A549 (cell line): ENCODE measurements at regions not wholly inside any gene's neighbourhood (a gene's known extent, or its start where the extent isn't known, plus 50 kb on each side); places are given as distances from the start of the nearest gene placed in this dataset.

Experiments used
- ATAC-seq, 2 experiments: fragments of 200-7000 bp in 1 of 2; fragments of >200 bp in 1 of 2; cut with Nextera tagmentation in 1 of 2; cut with Tn5 transposase in 1 of 2; 3 replicates each; pipeline versions ENCODE4 v1.8.0 to v1.9.1; 2018 to 2020; ENCODE audit warnings: mild to moderate bottlenecking in 1 of 2, moderate library complexity in 1 of 2
- CTCF ChIA-PET: fragments of 300-600 bp; sonication (Branson Sonifier 250); formaldehyde crosslinking; extraction: SDS; loops from one replicate; lab custom pipeline; 2021; ENCODE audit warnings: antibody characterized with exemption, inconsistent platforms; lab: Yijun Ruan, JAX
- POLR2A ChIA-PET: fragments of 350-600 bp; formaldehyde crosslinking; extraction: SDS; loops from one replicate; lab custom pipeline; 2021; ENCODE audit warnings: antibody characterized with exemption, inconsistent platforms; lab: Yijun Ruan, JAX
- DNase-seq, 2 experiments: peaks; one replicate each; pipeline versions ENCODE4 v3.0.0 to v3.0.0-alpha.2; 2011 to 2016; ENCODE audit warnings: low read depth in 1 of 2, low spot score in 1 of 2
- FAIRE-seq: peaks from 2 replicates; lab custom pipeline; 2011; peaks lifted over from hg19 to GRCh38; lab: Jason Lieb, UNC
- H3K27ac ChIP-seq, 2 experiments: fragments of >200 bp; sonication (Bioruptor Twin); formaldehyde crosslinking; 3 replicates each; pipeline ENCODE4 v1.5.1; 2016 to 2017
- H3K4me1 ChIP-seq: fragments of >200 bp; sonication (Bioruptor Twin); formaldehyde crosslinking; 3 replicates; pipeline ENCODE4 v1.6.1; 2016
- H3K4me2 ChIP-seq: fragments of >200 bp; sonication (Bioruptor Twin); formaldehyde crosslinking; 3 replicates; pipeline ENCODE4 v1.6.1; 2016
- H3K4me3 ChIP-seq: fragments of >200 bp; sonication (Bioruptor Twin); formaldehyde crosslinking; 3 replicates; pipeline ENCODE4 v1.5.1; 2016
- H3K9me3 ChIP-seq: fragments of >200 bp; sonication (Bioruptor Twin); formaldehyde crosslinking; 3 replicates; pipeline ENCODE4 v1.6.1; 2016
- BCL3 ChIP-seq: fragments of >200 bp; sonication (Bioruptor Twin); formaldehyde crosslinking; IDR thresholded peaks from 3 replicates; pipeline ENCODE4 v1.6.1; 2016
- BHLHE40 ChIP-seq: IDR thresholded peaks from 2 replicates; pipeline ENCODE4 v1.6.1; 2012; ENCODE audit warnings: low read depth, low read length, inconsistent platforms
- CBX2 ChIP-seq: fragments of 200-600 bp; sonication (generic); IDR thresholded peaks from 2 replicates; pipeline ENCODE4 v1.6.1; 2016; ENCODE audit warnings: low read depth, mild to moderate bottlenecking, borderline replicate concordance
- CBX8 ChIP-seq: fragments of 200-600 bp; sonication (generic); IDR thresholded peaks from 2 replicates; pipeline ENCODE4 v1.6.1; 2016
- CEBPB ChIP-seq, 2 experiments: fragments of >200 bp in 1 of 2; sonication (Bioruptor Twin) in 1 of 2; formaldehyde crosslinking in 1 of 2; IDR thresholded peaks; 2 replicates each; pipeline ENCODE4 v1.6.1; 2012 to 2016
- CHD4 ChIP-seq: fragments of 200-600 bp; sonication (generic); IDR thresholded peaks from 2 replicates; pipeline ENCODE4 v1.6.1; 2016; ENCODE audit warnings: antibody characterized with exemption, mild to moderate bottlenecking, borderline replicate concordance
- E2F6 ChIP-seq: IDR thresholded peaks from 2 replicates; pipeline ENCODE4 v1.6.1; 2012; ENCODE audit warnings: low read depth, borderline replicate concordance
- ELK1 ChIP-seq: fragments of 150-350 bp; IDR thresholded peaks from 2 replicates; pipeline ENCODE4 v1.6.1; 2014; ENCODE audit warnings: low read depth, mild to moderate bottlenecking, low read length
- EP300 ChIP-seq, 2 experiments: fragments of >200 bp; sonication (Bioruptor Twin); formaldehyde crosslinking; IDR thresholded peaks; 2 replicates in 1 of 2; 3 replicates in 1 of 2; pipeline ENCODE4 v1.6.1; 2016 to 2017
- HEYL ChIP-seq: fragments of 250-450 bp; sonication (Bioruptor Pico); IDR thresholded peaks from 2 replicates; pipeline ENCODE4 v1.8.0; 2021; ENCODE audit warnings: mild to moderate bottlenecking, moderate library complexity
- HMGXB4 ChIP-seq: fragments of 250-450 bp; sonication (Bioruptor Pico); IDR thresholded peaks from 2 replicates; pipeline ENCODE4 v1.5.0; 2021; ENCODE audit warnings: mild to moderate bottlenecking, moderate library complexity, borderline replicate concordance
- HOXB13 ChIP-seq: fragments of 250-450 bp; sonication (Bioruptor Pico); IDR thresholded peaks from 2 replicates; pipeline ENCODE4 v1.5.0; 2020; ENCODE audit warnings: low read depth, mild to moderate bottlenecking, moderate library complexity
- HOXB5 ChIP-seq: fragments of 250-450 bp; sonication (Bioruptor Pico); IDR thresholded peaks from 2 replicates; pipeline ENCODE4 v1.5.0; 2020; ENCODE audit warnings: mild to moderate bottlenecking, moderate library complexity
- KDM5A ChIP-seq: fragments of 200-600 bp; sonication (generic); IDR thresholded peaks from 2 replicates; pipeline ENCODE4 v1.6.1; 2016; ENCODE audit warnings: antibody characterized with exemption, mild to moderate bottlenecking
- MAFK ChIP-seq: fragments of 450-650 bp; IDR thresholded peaks from 2 replicates; pipeline ENCODE4 v1.6.1; 2014; ENCODE audit not compliant: partially characterized antibody
- MAX ChIP-seq: IDR thresholded peaks from 2 replicates; pipeline ENCODE4 v1.6.1; 2012
- NR3C1 ChIP-seq: fragments of >200 bp; sonication (Bioruptor Twin); formaldehyde crosslinking; IDR thresholded peaks from 3 replicates; pipeline ENCODE4 v1.6.1; 2017
- POLR2A ChIP-seq: IDR thresholded peaks from 2 replicates; pipeline ENCODE4 v1.6.1; 2012; ENCODE audit warnings: mild to moderate bottlenecking, low read length
- POLR2AphosphoS2 ChIP-seq: conservative IDR thresholded peaks from 2 replicates; pipeline ENCODE4 v1.6.1; 2012; ENCODE audit warnings: low read length, improper control_type of control experiment, inconsistent platforms
- RARB ChIP-seq: fragments of 250-450 bp; sonication (Bioruptor Pico); IDR thresholded peaks from 2 replicates; pipeline ENCODE4 v1.8.0; 2021; ENCODE audit warnings: mild to moderate bottlenecking, moderate library complexity
- RCOR1 ChIP-seq: fragments of 150-350 bp; IDR thresholded peaks from 2 replicates; pipeline ENCODE4 v1.6.1; 2014; ENCODE audit warnings: antibody characterized with exemption, low read length, low read depth
- RNF2 ChIP-seq: fragments of 200-600 bp; sonication (generic); IDR thresholded peaks from 2 replicates; pipeline ENCODE4 v1.6.1; 2016; ENCODE audit warnings: low read depth, mild to moderate bottlenecking, antibody characterized with exemption, moderate library complexity, borderline replicate concordance
- ZFP36 ChIP-seq: fragments of 450-650 bp; IDR thresholded peaks from 2 replicates; pipeline ENCODE4 v1.6.1; 2014; ENCODE audit warnings: borderline replicate concordance; ENCODE audit not compliant: partially characterized antibody
- ZSCAN20 ChIP-seq: fragments of 250-450 bp; sonication (Bioruptor Pico); IDR thresholded peaks from 2 replicates; pipeline ENCODE4 v1.8.0; 2022; ENCODE audit warnings: mild to moderate bottlenecking, moderate library complexity
- WGBS: methylation state at CpG from one replicate; pipeline ENCODE4 v1.1.6; 2017; ENCODE audit errors: missing lambda C conversion rate; 5-methylcytosine and 5-hydroxymethylcytosine counted together

DNA sequence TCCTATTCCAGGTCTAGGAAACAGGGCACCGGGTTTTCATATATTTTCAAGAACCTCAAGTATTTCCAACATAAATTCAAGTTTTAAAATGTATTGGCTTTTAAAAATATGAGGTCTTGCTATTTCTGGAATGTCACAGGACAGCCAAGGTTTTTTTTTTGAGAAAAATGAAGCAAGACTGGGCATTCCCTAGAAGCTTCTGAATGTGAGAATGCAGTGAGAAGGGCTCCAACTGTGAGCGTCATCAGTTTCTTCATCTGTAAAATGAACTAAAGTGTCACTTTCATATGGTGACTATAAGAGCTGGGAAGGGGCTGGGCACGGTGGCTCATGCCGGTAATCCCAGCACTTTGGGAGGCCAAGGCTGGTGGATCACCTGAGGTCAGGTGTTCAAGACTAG is 455.8 kb upstream of the MAF start:
- no peak for FAIRE-seq
- Histone ChIP-seq H3K9me3 (no peaks in the 10 kb centered on the region), H3K27ac (no peak overlapping the region), H3K4me1 (no peaks in the 10 kb centered on the region), H3K4me3 (no peak overlapping the region), H3K4me2 (no peak overlapping the region)
- 93% methylated on average over 4 of the region's 4 CpGs for WGBS
- ChIA-PET POLR2A (no interaction called here), CTCF (interaction anchor here (1.6 kb wide), 1 partner anchor 20 kb away, joined by 3 read pairs; no protein-coding TSS in a partner anchor)
- TF ChIP-seq KDM5A (no peak), CBX2 (no peak), POLR2A (no peak), MAX (no peak), RCOR1 (no peak), NR3C1 (no peak), BCL3 (no peak), ZSCAN20 (CRISPR knock-in tag) (no peak), RARB (CRISPR knock-in tag) (no peak), RNF2 (no peak), BHLHE40 (no peak), MAFK (no peak), HOXB13 (CRISPR knock-in tag) (no peak), EP300 (IDR thresholded peaks at IDR 0.05) (no peak), HEYL (CRISPR knock-in tag) (no peak)
- DNase-seq: no peak
- ATAC-seq: no peak

DNA sequence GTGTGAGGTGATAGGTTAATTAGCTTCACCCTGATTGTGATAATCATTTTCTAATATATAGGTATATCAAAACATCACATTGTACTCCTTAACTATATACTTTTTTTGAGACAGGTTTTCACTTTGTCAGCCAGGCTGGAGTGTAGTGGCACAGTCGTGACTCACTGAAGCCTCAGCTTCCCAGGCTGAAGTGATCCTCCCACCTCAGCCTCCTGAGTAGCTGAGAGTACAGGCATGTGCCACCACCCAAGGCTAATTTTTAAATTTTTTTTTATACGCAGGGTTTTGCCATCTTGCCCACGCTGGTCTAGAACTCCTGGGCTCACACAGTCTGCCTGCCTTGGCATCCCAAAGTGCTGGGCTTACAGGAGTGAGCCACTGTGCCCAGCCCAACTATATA is 455.3 kb upstream of the MAF start:
- Histone ChIP-seq H3K4me3 (no peak overlapping the region), H3K9me3 (no peaks in the 10 kb centered on the region), H3K4me2 (no peak overlapping the region), H3K27ac (no peak overlapping the region), H3K4me1 (no peaks in the 10 kb centered on the region)
- no peak for DNase-seq
- 88% methylated on average over 3 of the region's 3 CpGs for WGBS
- TF ChIP-seq CEBPB (IDR thresholded peaks at IDR 0.05): no peak
- TF ChIP-seq E2F6: no peak
- no peak for ATAC-seq
- FAIRE-seq: no peak
- ChIA-PET POLR2A (no interaction called here), CTCF (interaction anchor here (1.2 kb wide), 1 partner anchor 23 kb away, joined by 3 read pairs; no protein-coding TSS in a partner anchor)

GRCh38 chr16:80054647-80055046 is 454.1 kb upstream of the MAF start:
- no peaks in the 10 kb centered on the region for H3K9me3 ChIP-seq
- POLR2A ChIA-PET: no interaction called here
- TF ChIP-seq NR3C1: no peak
- TF ChIP-seq POLR2AphosphoS2: no peak
- TF ChIP-seq HOXB5 (CRISPR knock-in tag): no peak
- TF ChIP-seq HMGXB4: no peak
- TF ChIP-seq ELK1: no peak
- no peak for TF ChIP-seq ZFP36
- no peak for TF ChIP-seq CBX8
- no peak for TF ChIP-seq CHD4

More at GRCh38 chr16:80054647-80055046, 454.1 kb upstream of the MAF start:
- ATAC-seq (no peak), FAIRE-seq (no peak), DNase-seq (no peak)
- no peaks in the 10 kb centered on the region for H3K4me1 ChIP-seq
- H3K4me3 ChIP-seq: no peak overlapping the region
- H3K27ac ChIP-seq: no peak overlapping the region
- H3K4me2 ChIP-seq: no peak overlapping the region
- CTCF ChIA-PET: interaction anchor here (1.2 kb wide), 1 partner anchor 24 kb away, joined by 3 read pairs; no protein-coding TSS in a partner anchor
- WGBS: 95% methylated on average over 2 of the region's 2 CpGs
